Smooth muscle cell (in vitro differentiated cells): ENCODE measurements at regions not wholly inside any gene's neighbourhood (a gene's known extent, or its start where the extent isn't known, plus 50 kb on each side); places are given as distances from the start of the nearest gene placed in this dataset.

ENCODE experiments used
- DNase-seq: peaks from one replicate; lab custom pipeline; 2025; ENCODE audit not compliant: unreplicated experiment; lab: John Stamatoyannopoulos, UW
- H2AFZ ChIP-seq: fragments of 200-600 bp; sonication (generic); 2 replicates; pipeline ENCODE4 v1.6.0; 2016; ENCODE audit warnings: antibody characterized with exemption, low read depth, mild to moderate bottlenecking
- H3F3A ChIP-seq: fragments of 200-600 bp; sonication (generic); 2 replicates; pipeline ENCODE4 v1.6.0; 2017; ENCODE audit warnings: antibody characterized with exemption, low read depth
- H3K27ac ChIP-seq: fragments of 200-600 bp; sonication (generic); 2 replicates; pipeline ENCODE4 v1.5.1; 2016; ENCODE audit warnings: low read depth, mild to moderate bottlenecking
- H3K27me3 ChIP-seq: fragments of 200-600 bp; sonication (generic); 2 replicates; pipeline ENCODE4 v1.6.1; 2016; ENCODE audit warnings: low read depth, mild to moderate bottlenecking
- H3K36me3 ChIP-seq: fragments of 200-600 bp; sonication (generic); 2 replicates; pipeline ENCODE4 v1.5.1; 2016; ENCODE audit warnings: low read depth
- H3K4me1 ChIP-seq: fragments of 200-600 bp; sonication (generic); 2 replicates; pipeline ENCODE4 v1.5.1; 2016; ENCODE audit warnings: low read depth
- H3K4me2 ChIP-seq: fragments of 200-600 bp; sonication (generic); 2 replicates; pipeline ENCODE4 v1.6.0; 2016; ENCODE audit warnings: mild to moderate bottlenecking
- H3K4me3 ChIP-seq: fragments of 200-600 bp; sonication (generic); 2 replicates; pipeline ENCODE4 v1.5.1; 2016; ENCODE audit warnings: mild to moderate bottlenecking
- H3K79me2 ChIP-seq: fragments of 200-600 bp; sonication (generic); 2 replicates; pipeline ENCODE4 v1.6.0; 2016; ENCODE audit warnings: low read depth, mild to moderate bottlenecking
- H3K9ac ChIP-seq: fragments of 200-600 bp; sonication (generic); 2 replicates; pipeline ENCODE4 v1.6.0; 2016; ENCODE audit warnings: low read depth
- H3K9me3 ChIP-seq: fragments of 200-600 bp; sonication (generic); replicated peaks from 2 replicates; pipeline ENCODE4 v1.5.1; 2016; ENCODE audit warnings: low read depth
- H4K20me1 ChIP-seq: fragments of 200-600 bp; sonication (generic); 2 replicates; pipeline ENCODE4 v1.6.0; 2016; ENCODE audit warnings: low read depth
- WGBS: methylation state at CpG from one replicate; pipeline ENCODE4 v1.1.7; 2016; ENCODE audit warnings: low lambda C conversion rate; 5-methylcytosine and 5-hydroxymethylcytosine counted together
- TF ChIP-seq, protein P1 (sequence below): fragments of 200-600 bp; sonication (generic); IDR thresholded peaks from 2 replicates; pipeline ENCODE4 v1.5.1; 2017; ENCODE audit warnings: borderline replicate concordance, mild to moderate bottlenecking, antibody characterized with exemption; ENCODE audit not compliant: insufficient read depth, poor library complexity, severe bottlenecking

DNA sequence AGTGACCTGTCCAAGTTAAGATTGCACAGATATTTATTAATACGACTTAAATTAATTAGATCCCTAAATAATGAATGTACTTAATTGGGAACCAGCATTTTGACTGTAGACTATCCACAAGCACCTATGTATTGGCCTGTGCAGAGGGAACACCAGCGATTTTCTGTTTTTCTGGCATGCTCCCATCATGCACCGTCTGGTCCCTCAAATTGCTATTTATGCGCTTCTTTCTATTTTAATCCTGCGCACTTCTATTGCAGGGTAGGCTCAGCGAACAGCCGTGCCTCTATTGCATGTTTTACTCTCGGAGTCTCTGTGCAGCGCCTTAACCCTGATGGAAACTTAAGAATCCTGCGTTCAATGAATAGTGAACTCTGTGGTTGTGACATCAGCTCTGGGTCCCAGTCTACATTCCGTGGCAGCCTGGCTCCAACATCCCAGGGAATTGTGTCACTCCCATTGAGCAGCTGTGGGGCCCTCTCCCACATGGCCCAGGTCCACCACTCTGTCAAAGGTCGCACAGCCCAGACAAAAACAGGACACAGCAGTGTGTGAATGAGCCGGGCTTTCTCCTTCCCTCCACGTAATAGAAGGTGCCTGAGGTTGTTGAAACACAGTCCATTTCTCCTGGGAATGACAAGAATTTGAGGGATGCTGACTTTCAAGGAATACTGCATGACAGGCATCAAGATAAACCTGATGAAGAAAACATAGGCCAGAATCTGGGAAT is 239.7 kb upstream of the KLF6 start:
- 66% methylated on average over 14 of the region's 14 CpGs for WGBS
- Histone ChIP-seq H3K9ac (no peak overlapping the region), H3K27me3 (no peaks in the 10 kb centered on the region), H3K4me1 (peaks cover 3% of the 10 kb centered on the region), H4K20me1 (no peaks in the 10 kb centered on the region), H3K4me3 (no peak overlapping the region), H2AFZ (peak overlapping the region; percentile 70), H3K4me2 (peak overlapping the region; percentile 8), H3K27ac (peak overlapping the region; percentile 28), H3K79me2 (no peaks in the 10 kb centered on the region), H3F3A (peaks cover 13% of the 10 kb centered on the region), H3K9me3 (no peaks in the 10 kb centered on the region), H3K36me3 (no peaks in the 10 kb centered on the region)
- TF ChIP-seq, protein P1, sequence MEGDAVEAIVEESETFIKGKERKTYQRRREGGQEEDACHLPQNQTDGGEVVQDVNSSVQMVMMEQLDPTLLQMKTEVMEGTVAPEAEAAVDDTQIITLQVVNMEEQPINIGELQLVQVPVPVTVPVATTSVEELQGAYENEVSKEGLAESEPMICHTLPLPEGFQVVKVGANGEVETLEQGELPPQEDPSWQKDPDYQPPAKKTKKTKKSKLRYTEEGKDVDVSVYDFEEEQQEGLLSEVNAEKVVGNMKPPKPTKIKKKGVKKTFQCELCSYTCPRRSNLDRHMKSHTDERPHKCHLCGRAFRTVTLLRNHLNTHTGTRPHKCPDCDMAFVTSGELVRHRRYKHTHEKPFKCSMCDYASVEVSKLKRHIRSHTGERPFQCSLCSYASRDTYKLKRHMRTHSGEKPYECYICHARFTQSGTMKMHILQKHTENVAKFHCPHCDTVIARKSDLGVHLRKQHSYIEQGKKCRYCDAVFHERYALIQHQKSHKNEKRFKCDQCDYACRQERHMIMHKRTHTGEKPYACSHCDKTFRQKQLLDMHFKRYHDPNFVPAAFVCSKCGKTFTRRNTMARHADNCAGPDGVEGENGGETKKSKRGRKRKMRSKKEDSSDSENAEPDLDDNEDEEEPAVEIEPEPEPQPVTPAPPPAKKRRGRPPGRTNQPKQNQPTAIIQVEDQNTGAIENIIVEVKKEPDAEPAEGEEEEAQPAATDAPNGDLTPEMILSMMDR, result no peak
- no peak for DNase-seq

DNA sequence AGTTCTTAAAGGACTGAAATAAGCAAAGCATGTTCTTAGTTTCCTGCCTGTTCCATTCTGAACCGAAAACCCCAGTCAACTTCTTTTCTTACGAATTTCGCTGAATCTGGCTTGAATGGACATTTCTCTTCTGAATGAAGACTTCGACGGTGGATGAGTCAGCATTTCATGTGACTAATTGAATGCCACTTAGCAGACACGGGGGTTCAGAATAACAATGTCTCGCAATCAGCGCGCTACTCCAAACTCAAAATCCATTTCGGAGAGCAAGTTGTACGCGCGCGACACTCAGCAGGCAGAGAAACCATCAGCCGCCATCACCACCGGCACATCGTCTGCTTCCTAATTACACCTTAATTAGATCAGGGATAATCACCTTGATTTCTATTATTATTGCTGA is 239.0 kb upstream of the KLF6 start:
- Histone ChIP-seq H4K20me1 (no peaks in the 10 kb centered on the region), H3K9me3 (no peaks in the 10 kb centered on the region), H3K4me2 (peak overlapping the region; percentile 8), H3K4me3 (no peak overlapping the region), H3K36me3 (no peaks in the 10 kb centered on the region), H3K27me3 (no peaks in the 10 kb centered on the region), H3K4me1 (no peaks in the 10 kb centered on the region), H3F3A (peaks cover 13% of the 10 kb centered on the region), H3K27ac (peak overlapping the region; percentile 28), H2AFZ (no peak overlapping the region), H3K79me2 (no peaks in the 10 kb centered on the region), H3K9ac (no peak overlapping the region)
- WGBS, result 75% methylated on average over 17 of the region's 17 CpGs
- TF ChIP-seq, protein P1, result no peak
- DNase-seq, result no peak

DNA sequence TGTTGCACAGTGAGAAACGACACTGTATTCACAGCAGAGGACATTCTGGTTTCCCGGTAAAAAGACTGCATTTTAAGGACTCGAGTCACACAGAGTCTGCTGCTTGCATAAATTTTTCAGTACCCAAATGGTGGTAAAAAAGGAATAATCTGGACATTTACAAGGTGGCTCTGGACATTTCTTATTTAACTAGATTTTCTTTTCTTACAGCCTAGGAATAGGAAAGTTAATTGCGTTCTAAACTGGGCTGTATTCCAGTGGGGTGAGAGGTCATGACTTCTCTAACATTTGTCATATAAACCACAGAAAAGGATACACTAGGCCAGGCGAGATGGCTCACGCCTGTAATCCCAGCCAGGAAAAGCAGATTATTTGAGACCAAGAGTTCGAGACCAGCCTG is 237.5 kb upstream of the KLF6 start:
- H3K79me2 ChIP-seq, result no peaks in the 10 kb centered on the region
- no peak for DNase-seq
- no peak overlapping the region for H3K9ac ChIP-seq
- H3K4me3 ChIP-seq, result no peak overlapping the region
- peaks cover 13% of the 10 kb centered on the region for H3F3A ChIP-seq
- H4K20me1 ChIP-seq, result no peaks in the 10 kb centered on the region
- no peaks in the 10 kb centered on the region for H3K9me3 ChIP-seq
- H3K27ac ChIP-seq, result peak overlapping the region; percentile 3
- H3K4me2 ChIP-seq, result no peak overlapping the region
- peak overlapping the region; percentile 44 for H2AFZ ChIP-seq
- no peaks in the 10 kb centered on the region for H3K4me1 ChIP-seq
- H3K36me3 ChIP-seq, result no peaks in the 10 kb centered on the region
- 10% methylated on average over 7 of the region's 7 CpGs for WGBS
- no peaks in the 10 kb centered on the region for H3K27me3 ChIP-seq
- TF ChIP-seq, protein P1, result no peak

DNA sequence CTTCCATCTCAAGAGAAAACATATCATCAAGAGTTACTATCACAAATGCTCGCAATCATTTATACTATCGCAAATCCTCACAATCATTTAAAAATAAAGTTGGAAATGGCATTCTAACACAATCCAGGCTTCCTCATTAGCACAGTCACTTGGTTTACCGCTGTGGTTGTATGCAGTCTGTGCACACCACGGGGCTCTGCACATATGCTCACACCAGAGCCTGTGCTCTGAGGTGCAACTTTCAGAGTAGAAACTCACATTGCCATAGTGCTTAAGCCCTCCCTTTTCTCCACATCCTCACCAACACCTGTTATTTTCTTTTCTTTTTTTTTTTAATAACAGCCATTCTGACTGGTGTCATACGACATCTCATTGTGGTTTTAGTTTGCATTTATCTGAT is 235.6 kb upstream of the KLF6 start:
- TF ChIP-seq, protein P1, result no peak
- no peak overlapping the region for H3K9ac ChIP-seq
- no peak for DNase-seq
- no peaks in the 10 kb centered on the region for H4K20me1 ChIP-seq
- H3K4me3 ChIP-seq, result no peak overlapping the region
- no peaks in the 10 kb centered on the region for H3K79me2 ChIP-seq
- WGBS, result 94% methylated on average over 5 of the region's 5 CpGs
- no peaks in the 10 kb centered on the region for H3K36me3 ChIP-seq
- H3K27me3 ChIP-seq, result no peaks in the 10 kb centered on the region
- peaks cover 13% of the 10 kb centered on the region for H3F3A ChIP-seq
- H2AFZ ChIP-seq, result no peak overlapping the region
- H3K4me1 ChIP-seq, result no peaks in the 10 kb centered on the region
- H3K9me3 ChIP-seq, result no peaks in the 10 kb centered on the region
- no peak overlapping the region for H3K27ac ChIP-seq
- no peak overlapping the region for H3K4me2 ChIP-seq
